GM12864 (cell line): ENCODE measurements at regions not wholly inside any gene's neighbourhood (a gene's known extent, or its start where the extent isn't known, plus 50 kb on each side); places are given as distances from the start of the nearest gene placed in this dataset.

Source experiments
- DNase-seq: peaks from one replicate; pipeline ENCODE4 v3.0.0-alpha.2; 2011; ENCODE audit warnings: low read depth
- H3K4me3 ChIP-seq: 2 replicates; pipeline ENCODE4 v1.5.1; 2011; ENCODE audit warnings: mild to moderate bottlenecking, low read depth, low read length, control low read depth
- CTCF ChIP-seq: IDR thresholded peaks from 2 replicates; pipeline ENCODE4 v1.5.1; 2011; ENCODE audit warnings: low read depth, mild to moderate bottlenecking, moderate library complexity, low read length, control low read depth, inconsistent platforms; ENCODE audit errors: missing control alignments

- H3K4me3 ChIP-seq = no peak overlapping the region
- no peak for TF ChIP-seq CTCF
- no peak for DNase-seq
Measured at GRCh38 chr9:16267281-16268066, 603.0 kb downstream of the BNC2 start.

- H3K4me3 ChIP-seq = no peak overlapping the region
- no peak for DNase-seq
- TF ChIP-seq CTCF = no peak
Measured at GRCh38 chr9:16268067-16268881, 602.2 kb downstream of the BNC2 start.

- H3K4me3 ChIP-seq = no peak overlapping the region
- DNase-seq = no peak
- TF ChIP-seq CTCF = no peak
Measured at GRCh38 chr9:16271967-16272366, 598.5 kb downstream of the BNC2 start.

DNA sequence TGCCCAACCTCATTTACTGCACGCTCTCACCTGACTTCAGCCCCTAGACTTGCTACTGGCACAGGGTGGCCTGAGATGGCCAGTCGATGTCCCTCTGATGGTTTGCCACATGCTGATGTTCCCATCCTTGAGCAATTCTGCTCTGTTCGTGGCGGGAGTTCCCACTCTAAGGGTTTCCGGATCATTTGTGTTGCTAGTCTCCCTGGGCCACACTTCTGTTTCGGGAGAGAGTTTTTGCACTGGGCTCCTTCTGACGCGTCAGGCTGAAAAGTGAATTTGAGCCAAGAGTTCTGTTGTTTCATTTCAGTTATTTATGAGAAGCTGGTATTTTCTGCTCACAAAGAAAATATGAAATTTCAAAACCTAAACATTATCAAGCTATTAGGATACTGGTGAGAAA lies 597.7 kb downstream of the BNC2 start:
- DNase-seq = no peak
- no peak for TF ChIP-seq CTCF
- no peak overlapping the region for H3K4me3 ChIP-seq

- TF ChIP-seq CTCF = no peak
Measured at GRCh38 chr9:16275795-16276624, 594.5 kb downstream of the BNC2 start.

DNA sequence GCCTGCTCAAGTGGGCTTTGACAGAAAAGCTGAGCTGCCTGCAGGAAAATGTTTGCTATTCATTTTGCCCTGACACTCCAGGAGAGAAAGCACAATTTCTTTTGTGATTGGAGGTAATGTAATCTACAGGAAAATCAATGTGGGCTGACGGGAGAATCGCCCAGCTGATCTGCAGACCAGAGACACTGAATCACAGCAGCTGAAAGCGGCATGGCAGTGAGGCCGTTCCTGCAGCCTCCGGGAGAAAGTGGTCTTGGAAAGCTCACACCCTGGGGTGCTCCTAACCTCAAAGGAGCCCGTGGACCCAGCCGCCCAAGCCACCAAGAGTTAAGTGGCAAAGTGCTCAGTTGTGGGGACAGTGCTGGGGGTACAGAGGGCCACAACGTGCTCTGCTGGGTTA lies 593.6 kb downstream of the BNC2 start:
- no peak overlapping the region for H3K4me3 ChIP-seq
- TF ChIP-seq CTCF = no peak
- DNase-seq = no peak

More at GRCh38 chr9:16275795-16276624, 594.5 kb downstream of the BNC2 start:
- no peak for DNase-seq
- no peak overlapping the region for H3K4me3 ChIP-seq
